ENCODE measurements at regions not wholly inside any gene's neighbourhood (a gene's known extent, or its start where the extent isn't known, plus 50 kb on each side); places are given as distances from the start of the nearest gene placed in this dataset.

GRCh38 chr10:28387140-28387539, 84.3 kb upstream of the MPP7 start:
- Histone ChIP-seq H3K4me1 (ENCODE audit: control insufficient read depth, insufficient read depth, low read depth, low read length) (peaks cover 2% of the 10 kb centered on the region), H2BK5ac (ENCODE audit: low read depth, low read length, poor library complexity, severe bottlenecking) (no peak overlapping the region), H3K36me3 (ENCODE audit: control insufficient read depth in 1 of 2, insufficient read depth in 2 of 2, low read depth in 1 of 2, low read length in 2 of 2) (no peaks in the 10 kb centered on the region), H4K91ac (ENCODE audit: low read length) (no peak overlapping the region), H2AK5ac (ENCODE audit: low read length, severe bottlenecking) (no peak overlapping the region), H2BK12ac (ENCODE audit: low read length in 2 of 2) (no peak overlapping the region), H3K27me3 (ENCODE audit: control insufficient read depth in 1 of 2, insufficient read depth in 1 of 2, low read length in 2 of 2) (peaks cover 16 to 40% of the 10 kb centered on the region in 2 experiments), H3K4me3 (ENCODE audit: insufficient read depth in 1 of 2, low read depth in 1 of 2, low read length in 2 of 2) (no peak overlapping the region), H2AFZ (ENCODE audit: low read depth, low read length) (no peak overlapping the region), H3K14ac (ENCODE audit: low read length in 2 of 2) (no peak overlapping the region), H4K8ac (ENCODE audit: low read length) (no peak overlapping the region), H2BK120ac (ENCODE audit: low read depth, low read length) (no peak overlapping the region), H3K27ac (ENCODE audit: low read length, poor library complexity, severe bottlenecking) (no peak overlapping the region), H3K4me2 (ENCODE audit: low read length, poor library complexity, severe bottlenecking) (no peak overlapping the region), H3K23ac (ENCODE audit: low read length in 2 of 2) (no peak overlapping the region), H3K9ac (ENCODE audit: low read length) (no peak overlapping the region), H2BK15ac (ENCODE audit: low read depth, poor library complexity, severe bottlenecking) (no peak overlapping the region), H3K4ac (ENCODE audit: low read depth in 1 of 2, low read length in 2 of 2) (no peak overlapping the region), H3K9me3 (ENCODE audit: control insufficient read depth, low read length) (no peaks in the 10 kb centered on the region), H3K18ac (ENCODE audit: low read depth in 1 of 2, low read length in 2 of 2) (no peak overlapping the region), H3K79me1 (replicated peaks; ENCODE audit: low read length, poor library complexity, severe bottlenecking) (no peaks in the 10 kb centered on the region)
- WGBS, result 79% methylated on average over 7 of the region's 7 CpGs
- DNase-seq, result no peak

GRCh38 chr10:28391283-28391682, 88.4 kb upstream of the MPP7 start:
- H3K18ac ChIP-seq (ENCODE audit: low read depth in 1 of 2, low read length in 2 of 2), result no peak overlapping the region
- H3K4me3 ChIP-seq (ENCODE audit: insufficient read depth in 1 of 2, low read depth in 1 of 2, low read length in 2 of 2), result no peak overlapping the region
- no peak overlapping the region for H3K23ac ChIP-seq (ENCODE audit: low read length in 2 of 2)
- 80% methylated on average over 4 of the region's 5 CpGs for WGBS
- H3K9me3 ChIP-seq (ENCODE audit: control insufficient read depth, low read length), result no peaks in the 10 kb centered on the region
- no peak overlapping the region for H3K4me2 ChIP-seq (ENCODE audit: low read length, poor library complexity, severe bottlenecking)
- H3K36me3 ChIP-seq (ENCODE audit: control insufficient read depth in 1 of 2, insufficient read depth in 2 of 2, low read depth in 1 of 2, low read length in 2 of 2), result no peaks in the 10 kb centered on the region
- no peak overlapping the region for H2AK5ac ChIP-seq (ENCODE audit: low read length, severe bottlenecking)
- no peak overlapping the region for H3K14ac ChIP-seq (ENCODE audit: low read length in 2 of 2)
- H3K4me1 ChIP-seq (ENCODE audit: control insufficient read depth, insufficient read depth, low read depth, low read length), result peaks cover 2% of the 10 kb centered on the region
- no peaks in the 10 kb centered on the region for H3K79me1 ChIP-seq (replicated peaks; ENCODE audit: low read length, poor library complexity, severe bottlenecking)
- H3K27me3 ChIP-seq (ENCODE audit: control insufficient read depth in 1 of 2, insufficient read depth in 1 of 2, low read length in 2 of 2), result peaks cover 9 to 21% of the 10 kb centered on the region in 2 experiments
- H4K8ac ChIP-seq (ENCODE audit: low read length), result no peak overlapping the region
- no peak overlapping the region for H2BK120ac ChIP-seq (ENCODE audit: low read depth, low read length)
- no peak overlapping the region for H3K27ac ChIP-seq (ENCODE audit: low read length, poor library complexity, severe bottlenecking)
- H2AFZ ChIP-seq (ENCODE audit: low read depth, low read length), result no peak overlapping the region
- no peak overlapping the region for H3K9ac ChIP-seq (ENCODE audit: low read length)
- no peak overlapping the region for H2BK12ac ChIP-seq (ENCODE audit: low read length in 2 of 2)
- DNase-seq, result no peak
- no peak overlapping the region for H2BK5ac ChIP-seq (ENCODE audit: low read depth, low read length, poor library complexity, severe bottlenecking)
- H3K4ac ChIP-seq (ENCODE audit: low read depth in 1 of 2, low read length in 2 of 2), result no peak overlapping the region
- H4K91ac ChIP-seq (ENCODE audit: low read length), result no peak overlapping the region
- H2BK15ac ChIP-seq (ENCODE audit: low read depth, poor library complexity, severe bottlenecking), result no peak overlapping the region

- H2BK5ac ChIP-seq (ENCODE audit: low read depth, low read length, poor library complexity, severe bottlenecking), result no peak overlapping the region
- H3K4me1 ChIP-seq (ENCODE audit: control insufficient read depth, insufficient read depth, low read depth, low read length), result no peaks in the 10 kb centered on the region
- 7% methylated on average over 7 of the region's 8 CpGs for WGBS
- peak; percentile 57 for DNase-seq
- H3K27me3 ChIP-seq (ENCODE audit: control insufficient read depth in 1 of 2, insufficient read depth in 1 of 2, low read length in 2 of 2), result no peaks in the 10 kb centered on the region
- H3K18ac ChIP-seq (ENCODE audit: low read depth in 1 of 2, low read length in 2 of 2), result no peak overlapping the region
- no peak overlapping the region for H2AFZ ChIP-seq (ENCODE audit: low read depth, low read length)
- H2AK5ac ChIP-seq (ENCODE audit: low read length, severe bottlenecking), result no peak overlapping the region
- no peaks in the 10 kb centered on the region for H3K9me3 ChIP-seq (ENCODE audit: control insufficient read depth, low read length)
- H3K4me2 ChIP-seq (ENCODE audit: low read length, poor library complexity, severe bottlenecking), result peak overlapping the region; percentile 45
- no peak overlapping the region for H3K23ac ChIP-seq (ENCODE audit: low read length in 2 of 2)
- H3K27ac ChIP-seq (ENCODE audit: low read length, poor library complexity, severe bottlenecking), result no peak overlapping the region
- no peak overlapping the region for H3K4me3 ChIP-seq (ENCODE audit: insufficient read depth in 1 of 2, low read depth in 1 of 2, low read length in 2 of 2)
- H3K36me3 ChIP-seq (ENCODE audit: control insufficient read depth in 1 of 2, insufficient read depth in 2 of 2, low read depth in 1 of 2, low read length in 2 of 2), result no peaks in the 10 kb centered on the region
- no peak overlapping the region for H4K91ac ChIP-seq (ENCODE audit: low read length)
- H2BK120ac ChIP-seq (ENCODE audit: low read depth, low read length), result no peak overlapping the region
- no peak overlapping the region for H4K8ac ChIP-seq (ENCODE audit: low read length)
- H2BK15ac ChIP-seq (ENCODE audit: low read depth, poor library complexity, severe bottlenecking), result no peak overlapping the region
- H3K9ac ChIP-seq (ENCODE audit: low read length), result no peak overlapping the region
- H3K4ac ChIP-seq (ENCODE audit: low read depth in 1 of 2, low read length in 2 of 2), result no peak overlapping the region
- no peak overlapping the region for H2BK12ac ChIP-seq (ENCODE audit: low read length in 2 of 2)
- H3K14ac ChIP-seq (ENCODE audit: low read length in 2 of 2), result no peak overlapping the region
- no peaks in the 10 kb centered on the region for H3K79me1 ChIP-seq (replicated peaks; ENCODE audit: low read length, poor library complexity, severe bottlenecking)
Measured at GRCh38 chr10:28393956-28394568, 91.2 kb upstream of the MPP7 start.

DNA sequence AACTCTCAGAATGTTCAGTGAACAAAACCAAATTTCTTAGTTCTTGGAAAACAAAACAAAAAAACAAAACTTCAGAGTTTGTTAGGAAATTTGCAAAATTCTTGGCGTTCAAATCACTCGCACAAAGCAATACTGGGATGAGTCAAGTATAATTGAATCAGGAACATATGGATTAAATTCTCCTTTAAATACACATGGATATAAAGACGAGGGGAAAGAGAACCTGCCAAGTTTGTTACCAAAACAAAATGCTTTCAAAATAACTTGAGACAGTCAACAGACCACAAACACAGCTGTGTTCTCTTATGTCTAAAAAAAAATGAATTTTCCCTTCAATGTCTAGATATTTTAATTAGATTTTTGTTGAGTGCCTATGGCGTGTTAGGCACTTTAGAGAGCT, 93.5 kb upstream of the MPP7 start:
- 85% methylated on average over 1 of the region's 4 CpGs for WGBS
- H3K79me1 ChIP-seq (replicated peaks; ENCODE audit: low read length, poor library complexity, severe bottlenecking), result no peaks in the 10 kb centered on the region
- H2BK120ac ChIP-seq (ENCODE audit: low read depth, low read length), result no peak overlapping the region
- DNase-seq, result no peak
- no peak overlapping the region for H3K14ac ChIP-seq (ENCODE audit: low read length in 2 of 2)
- H2BK15ac ChIP-seq (ENCODE audit: low read depth, poor library complexity, severe bottlenecking), result no peak overlapping the region
- H3K4me2 ChIP-seq (ENCODE audit: low read length, poor library complexity, severe bottlenecking), result no peak overlapping the region
- H2AFZ ChIP-seq (ENCODE audit: low read depth, low read length), result no peak overlapping the region
- peaks cover 0 to 5% of the 10 kb centered on the region in 2 experiments for H3K27me3 ChIP-seq (ENCODE audit: control insufficient read depth in 1 of 2, insufficient read depth in 1 of 2, low read length in 2 of 2)
- no peak overlapping the region for H4K91ac ChIP-seq (ENCODE audit: low read length)
- no peak overlapping the region for H2BK5ac ChIP-seq (ENCODE audit: low read depth, low read length, poor library complexity, severe bottlenecking)
- no peaks in the 10 kb centered on the region for H3K9me3 ChIP-seq (ENCODE audit: control insufficient read depth, low read length)
- no peak overlapping the region for H3K4ac ChIP-seq (ENCODE audit: low read depth in 1 of 2, low read length in 2 of 2)
- H3K27ac ChIP-seq (ENCODE audit: low read length, poor library complexity, severe bottlenecking), result no peak overlapping the region
- H4K8ac ChIP-seq (ENCODE audit: low read length), result no peak overlapping the region
- no peaks in the 10 kb centered on the region for H3K4me1 ChIP-seq (ENCODE audit: control insufficient read depth, insufficient read depth, low read depth, low read length)
- no peak overlapping the region for H2BK12ac ChIP-seq (ENCODE audit: low read length in 2 of 2)
- no peak overlapping the region for H3K23ac ChIP-seq (ENCODE audit: low read length in 2 of 2)
- no peak overlapping the region for H3K4me3 ChIP-seq (ENCODE audit: insufficient read depth in 1 of 2, low read depth in 1 of 2, low read length in 2 of 2)
- no peak overlapping the region for H3K18ac ChIP-seq (ENCODE audit: low read depth in 1 of 2, low read length in 2 of 2)
- no peak overlapping the region for H3K9ac ChIP-seq (ENCODE audit: low read length)
- H3K36me3 ChIP-seq (ENCODE audit: control insufficient read depth in 1 of 2, insufficient read depth in 2 of 2, low read depth in 1 of 2, low read length in 2 of 2), result no peaks in the 10 kb centered on the region
- no peak overlapping the region for H2AK5ac ChIP-seq (ENCODE audit: low read length, severe bottlenecking)

Measured in mesenchymal stem cell (in vitro differentiated cells and primary cell).